HPDE6-E6E7 (cell line): ENCODE measurements at regions not wholly inside any gene's neighbourhood (a gene's known extent, or its start where the extent isn't known, plus 50 kb on each side); places are given as distances from the start of the nearest gene placed in this dataset.

Source experiments
- DNase-seq: peaks from one replicate; pipeline ENCODE4 v3.0.0; 2011; ENCODE audit warnings: missing footprints; ENCODE audit errors: extremely low spot score

- DNase-seq: no peak
Observed at GRCh38 chr2:100660851-100661584, 98.2 kb downstream of the PDCL3 start.

GRCh38 chr2:100662866-100663265 is 100.1 kb downstream of the PDCL3 start:
- DNase-seq: no peak

GRCh38 chr2:100664021-100664755 is 101.4 kb downstream of the PDCL3 start:
- DNase-seq: no peak

- DNase-seq: no peak
Observed at GRCh38 chr2:100664756-100665101, 101.9 kb downstream of the PDCL3 start.

GRCh38 chr2:100666996-100667395 is 104.2 kb downstream of the PDCL3 start:
- DNase-seq: no peak

GRCh38 chr2:100667801-100668200 is 105.0 kb downstream of the PDCL3 start:
- DNase-seq: no peak

- no peak for DNase-seq
Observed at GRCh38 chr2:100670232-100670631, 107.4 kb downstream of the PDCL3 start.

- no peak for DNase-seq
Observed at GRCh38 chr2:100673115-100673514, 110.3 kb downstream of the PDCL3 start.

GRCh38 chr2:100673691-100674485 is 111.1 kb downstream of the PDCL3 start:
- no peak for DNase-seq

GRCh38 chr2:100674666-100675065 is 111.9 kb downstream of the PDCL3 start:
- DNase-seq: no peak

GRCh38 chr2:100675373-100675772 is 112.6 kb downstream of the PDCL3 start:
- DNase-seq: no peak

GRCh38 chr2:100675855-100676254 is 113.1 kb downstream of the PDCL3 start:
- DNase-seq: no peak

- DNase-seq: no peak
Observed at GRCh38 chr2:100676346-100676745, 113.6 kb downstream of the PDCL3 start.

- no peak for DNase-seq
Observed at GRCh38 chr2:100677611-100678185, 114.9 kb downstream of the PDCL3 start.

GRCh38 chr2:100679211-100679610 is 116.4 kb downstream of the PDCL3 start:
- no peak for DNase-seq

- DNase-seq: no peak
Observed at GRCh38 chr2:100682536-100682935, 119.7 kb downstream of the PDCL3 start.

- no peak for DNase-seq
Observed at GRCh38 chr2:100683231-100683630, 120.4 kb downstream of the PDCL3 start.

GRCh38 chr2:100691846-100692245 is 128.1 kb upstream of the NPAS2 start:
- DNase-seq: no peak

- DNase-seq: no peak
Observed at GRCh38 chr2:100692381-100692780, 127.6 kb upstream of the NPAS2 start.

GRCh38 chr2:100692906-100693305 is 127.0 kb upstream of the NPAS2 start:
- DNase-seq: no peak

GRCh38 chr2:100699131-100699530 is 120.8 kb upstream of the NPAS2 start:
- no peak for DNase-seq

- no peak for DNase-seq
Observed at GRCh38 chr2:100702438-100703109, 117.4 kb upstream of the NPAS2 start.
